DND-41 (cell line): ENCODE measurements at regions not wholly inside any gene's neighbourhood (a gene's known extent, or its start where the extent isn't known, plus 50 kb on each side); places are given as distances from the start of the nearest gene placed in this dataset.

Source experiments
- ATAC-seq: fragments of 200-7000 bp; cut with Tn5 transposase; 3 replicates; pipeline ENCODE4 v1.9.1; 2021; ENCODE audit warnings: low read depth; ENCODE audit not compliant: insufficient read depth
- DNase-seq: peaks from one replicate; pipeline ENCODE4 v3.0.0-alpha.2; 2020
- H2AFZ ChIP-seq: 2 replicates; pipeline ENCODE4 v1.6.0; 2012; ENCODE audit warnings: low read depth, low read length
- H3K27ac ChIP-seq: 2 replicates; pipeline ENCODE4 v1.5.1; 2012; ENCODE audit warnings: low read length, inconsistent platforms
- H3K27me3 ChIP-seq: fragments of 200-600 bp; sonication (generic); 2 replicates; pipeline ENCODE4 v1.6.0; 2012; ENCODE audit warnings: low read length, mild to moderate bottlenecking, inconsistent platforms; ENCODE audit not compliant: insufficient read depth, poor library complexity
- H3K36me3 ChIP-seq: 2 replicates; pipeline ENCODE4 v1.5.1; 2012; ENCODE audit warnings: low read length, inconsistent platforms; ENCODE audit not compliant: insufficient read depth
- H3K4me1 ChIP-seq: 2 replicates; pipeline ENCODE4 v1.5.1; 2012; ENCODE audit warnings: mild to moderate bottlenecking, low read length; ENCODE audit not compliant: insufficient read depth
- H3K4me2 ChIP-seq: 2 replicates; pipeline ENCODE4 v1.6.0; 2012; ENCODE audit warnings: mild to moderate bottlenecking, moderate library complexity, low read length, inconsistent platforms; ENCODE audit not compliant: insufficient read depth
- H3K4me3 ChIP-seq, 2 experiments: fragments of 200-600 bp in 1 of 2; shearing (Covaris generic) in 1 of 2; 2 replicates each; pipeline ENCODE4 v1.5.1; 2012 to 2016; ENCODE audit warnings: inconsistent platforms in 2 of 2, low read length in 2 of 2, mild to moderate bottlenecking in 2 of 2, low read depth in 1 of 2, moderate library complexity in 1 of 2
- H3K79me2 ChIP-seq: 2 replicates; pipeline ENCODE4 v1.6.0; 2012; ENCODE audit warnings: low read length, inconsistent platforms; ENCODE audit not compliant: insufficient read depth
- H3K9ac ChIP-seq: 2 replicates; pipeline ENCODE4 v1.6.0; 2012; ENCODE audit warnings: low read depth, mild to moderate bottlenecking, inconsistent platforms, low read length, moderate library complexity
- H3K9me3 ChIP-seq: 2 replicates; pipeline ENCODE4 v1.5.1; 2012; ENCODE audit warnings: low read length, moderate library complexity, mild to moderate bottlenecking, inconsistent platforms; ENCODE audit not compliant: insufficient read depth, severe bottlenecking
- H4K20me1 ChIP-seq: 2 replicates; pipeline ENCODE4 v1.6.0; 2012; ENCODE audit warnings: low read length; ENCODE audit not compliant: insufficient read depth
- CTCF ChIP-seq: IDR thresholded peaks from 2 replicates; pipeline ENCODE4 v1.5.1; 2012; ENCODE audit warnings: borderline replicate concordance, low read length, moderate library complexity, mild to moderate bottlenecking; ENCODE audit not compliant: poor library complexity, severe bottlenecking; ENCODE audit errors: extremely low read depth
- EZH2 ChIP-seq: IDR thresholded peaks from 3 replicates; pipeline ENCODE4 v1.6.1; 2012; ENCODE audit warnings: borderline replicate concordance, low read depth, mild to moderate bottlenecking, moderate library complexity, low read length, inconsistent platforms; ENCODE audit not compliant: severe bottlenecking

- TF ChIP-seq EZH2: no peak
- TF ChIP-seq CTCF: no peak
- no peaks in the 10 kb centered on the region for H3K9me3 ChIP-seq
- no peaks in the 10 kb centered on the region for H3K79me2 ChIP-seq
- H3K4me2 ChIP-seq: no peak overlapping the region
- H3K27me3 ChIP-seq: no peaks in the 10 kb centered on the region
- 0 out of 2 replicates have a peak, but pooled peaks cover 3% of the 10 kb centered on the region for H3K4me1 ChIP-seq
- H3K4me3 ChIP-seq: no peak overlapping the region
- H3K9ac ChIP-seq: no peak overlapping the region
- DNase-seq (no peak), ATAC-seq (no peak)
- no peak overlapping the region for H2AFZ ChIP-seq
- H3K36me3 ChIP-seq: no peaks in the 10 kb centered on the region
- no peak overlapping the region for H3K27ac ChIP-seq
- no peaks in the 10 kb centered on the region for H4K20me1 ChIP-seq
These were observed 278.9 kb downstream of the CENPW start for GRCh38 chr6:126618639-126619343.

- H2AFZ ChIP-seq: no peak overlapping the region
- H3K9ac ChIP-seq: no peak overlapping the region
- DNase-seq (no peak), ATAC-seq (no peak)
- no peak overlapping the region for H3K27ac ChIP-seq
- no peaks in the 10 kb centered on the region for H3K9me3 ChIP-seq
- no peaks in the 10 kb centered on the region for H3K27me3 ChIP-seq
- H4K20me1 ChIP-seq: no peaks in the 10 kb centered on the region
- TF ChIP-seq CTCF: no peak
- TF ChIP-seq EZH2: no peak
- no peaks in the 10 kb centered on the region for H3K36me3 ChIP-seq
- no peak overlapping the region for H3K4me2 ChIP-seq
- no peaks in the 10 kb centered on the region for H3K79me2 ChIP-seq
- H3K4me3 ChIP-seq: no peak overlapping the region
- no peaks in the 10 kb centered on the region for H3K4me1 ChIP-seq
These were observed 280.8 kb downstream of the CENPW start for GRCh38 chr6:126620719-126621118.

- DNase-seq (no peak), ATAC-seq (no peak)
- H3K4me3 ChIP-seq: no peak overlapping the region
These were observed 285.1 kb downstream of the CENPW start for GRCh38 chr6:126625019-126625418.

More at GRCh38 chr6:126625019-126625418, 285.1 kb downstream of the CENPW start:
- H3K4me2 ChIP-seq: no peak overlapping the region
- no peaks in the 10 kb centered on the region for H3K79me2 ChIP-seq
- no peaks in the 10 kb centered on the region for H3K9me3 ChIP-seq
- TF ChIP-seq CTCF (no peak), EZH2 (no peak)
- H4K20me1 ChIP-seq: no peaks in the 10 kb centered on the region
- H3K4me1 ChIP-seq: no peaks in the 10 kb centered on the region
- H2AFZ ChIP-seq: no peak overlapping the region
- H3K36me3 ChIP-seq: no peaks in the 10 kb centered on the region
- no peak overlapping the region for H3K9ac ChIP-seq
- H3K27me3 ChIP-seq: no peaks in the 10 kb centered on the region
- H3K27ac ChIP-seq: no peak overlapping the region
